ENCODE measurements at regions not wholly inside any gene's neighbourhood (a gene's known extent, or its start where the extent isn't known, plus 50 kb on each side); places are given as distances from the start of the nearest gene placed in this dataset.

- Histone ChIP-seq H3K36me3 (no peaks in the 10 kb centered on the region), H3K4me1 (no peaks in the 10 kb centered on the region), H3K27me3 (peaks cover 0 to 11% (median 4%) of the 10 kb centered on the region in 3 donors), H3K27ac (no peak overlapping the region), H3K9me3 (no peaks in the 10 kb centered on the region), H3K4me3 (no peak overlapping the region)
- DNase-seq (no peak), ATAC-seq (no peak)
- no peak for TF ChIP-seq CTCF (IDR thresholded peaks at IDR 0.05 in 4 of 5, conservative IDR thresholded peaks at IDR 0.05 in 1 of 5)
- no peak for TF ChIP-seq POLR2A (IDR thresholded peaks at IDR 0.05)
- intact Hi-C loops (cut with DNase I; ENCODE audit: low total_unique reads) (no loop called here), in situ Hi-C loops (cut with MboI; ENCODE audit: low sequenced_read_pairs in 4 of 4) (no loop called here)
Observed at GRCh38 chr22:22418957-22419356, 89.6 kb downstream of the ZNF280B start.

GRCh38 chr22:22420580-22420979 lies 88.0 kb downstream of the ZNF280B start:
- Histone ChIP-seq H3K36me3 (no peaks in the 10 kb centered on the region), H3K4me1 (no peaks in the 10 kb centered on the region), H3K9me3 (no peaks in the 10 kb centered on the region), H3K27ac (no peak overlapping the region), H3K4me3 (no peak overlapping the region), H3K27me3 (peaks cover 0 to 7% (median 4%) of the 10 kb centered on the region in 3 donors)
- TF ChIP-seq CTCF (IDR thresholded peaks at IDR 0.05 in 4 of 5, conservative IDR thresholded peaks at IDR 0.05 in 1 of 5) (no peak), POLR2A (IDR thresholded peaks at IDR 0.05) (no peak)
- ATAC-seq (no peak), DNase-seq (no peak)
- intact Hi-C loops (cut with DNase I; ENCODE audit: low total_unique reads) (no loop called here), in situ Hi-C loops (cut with MboI; ENCODE audit: low sequenced_read_pairs in 4 of 4) (no loop called here)

- no peaks in the 10 kb centered on the region for H3K9me3 ChIP-seq
- H3K36me3 ChIP-seq = no peaks in the 10 kb centered on the region
- no peak overlapping the region for H3K27ac ChIP-seq
- in situ Hi-C loops (cut with MboI; ENCODE audit: low sequenced_read_pairs in 4 of 4) (no loop called here), intact Hi-C loops (cut with DNase I; ENCODE audit: low total_unique reads) (no loop called here)
- H3K4me3 ChIP-seq = no peak overlapping the region
- peaks cover 0 to 6% (median 4%) of the 10 kb centered on the region in 3 donors for H3K27me3 ChIP-seq
- TF ChIP-seq POLR2A (IDR thresholded peaks at IDR 0.05) = no peak
- TF ChIP-seq CTCF (IDR thresholded peaks at IDR 0.05 in 4 of 5, conservative IDR thresholded peaks at IDR 0.05 in 1 of 5) = no peak
- ATAC-seq (no peak), DNase-seq (no peak)
- no peaks in the 10 kb centered on the region for H3K4me1 ChIP-seq
Observed at GRCh38 chr22:22421392-22421791, 87.2 kb downstream of the ZNF280B start.

GRCh38 chr22:22422629-22423112 lies 85.9 kb downstream of the ZNF280B start:
- Histone ChIP-seq H3K36me3 (no peaks in the 10 kb centered on the region), H3K9me3 (no peaks in the 10 kb centered on the region), H3K27me3 (peaks cover 0 to 16% (median 14%) of the 10 kb centered on the region in 3 donors), H3K4me3 (no peak overlapping the region), H3K27ac (no peak overlapping the region), H3K4me1 (no peaks in the 10 kb centered on the region)
- no peak for DNase-seq
- intact Hi-C loops (cut with DNase I; ENCODE audit: low total_unique reads) (no loop called here), in situ Hi-C loops (cut with MboI; ENCODE audit: low sequenced_read_pairs in 4 of 4) (no loop called here)
- ATAC-seq = no peak
- TF ChIP-seq CTCF (IDR thresholded peaks at IDR 0.05 in 4 of 5, conservative IDR thresholded peaks at IDR 0.05 in 1 of 5) (peak in 2 of 5 experiments; percentile 36 to 48), POLR2A (IDR thresholded peaks at IDR 0.05) (no peak)

GRCh38 chr22:22423681-22424080 lies 84.9 kb downstream of the ZNF280B start:
- DNase-seq = no peak
- in situ Hi-C loops (cut with MboI; ENCODE audit: low sequenced_read_pairs in 4 of 4) (no loop called here), intact Hi-C loops (cut with DNase I; ENCODE audit: low total_unique reads) (no loop called here)
- H3K27me3 ChIP-seq = peaks cover 0 to 23% (median 15%) of the 10 kb centered on the region in 3 donors
- H3K36me3 ChIP-seq = no peaks in the 10 kb centered on the region
- H3K4me1 ChIP-seq = no peaks in the 10 kb centered on the region
- no peak for TF ChIP-seq CTCF (IDR thresholded peaks at IDR 0.05 in 4 of 5, conservative IDR thresholded peaks at IDR 0.05 in 1 of 5)
- no peak for TF ChIP-seq POLR2A (IDR thresholded peaks at IDR 0.05)
- no peak for ATAC-seq
- no peaks in the 10 kb centered on the region for H3K9me3 ChIP-seq
- no peak overlapping the region for H3K4me3 ChIP-seq
- no peak overlapping the region for H3K27ac ChIP-seq

All from gastrocnemius medialis (tissue), 4 donors.